RWPE2 (cell line): ENCODE measurements at regions not wholly inside any gene's neighbourhood (a gene's known extent, or its start where the extent isn't known, plus 50 kb on each side); places are given as distances from the start of the nearest gene placed in this dataset.

Experiments
- ATAC-seq: fragments of 200-7000 bp; cut with Tn5 transposase; 3 replicates; pipeline ENCODE4 v1.9.1; 2021; ENCODE audit warnings: low read depth
- DNase-seq: peaks from one replicate; pipeline ENCODE4 v3.0.0-alpha.2; 2020; ENCODE audit warnings: low spot score
- H3K27ac ChIP-seq: fragments of 450-650 bp; 2 replicates; pipeline ENCODE4 v1.5.1; 2017; ENCODE audit warnings: mild to moderate bottlenecking; ENCODE audit not compliant: poor library complexity, severe bottlenecking
- H3K27me3 ChIP-seq: fragments of 250-450 bp; sonication (Bioruptor Pico); 2 replicates; pipeline ENCODE4 v1.5.1; 2021; ENCODE audit warnings: mild to moderate bottlenecking, moderate library complexity; ENCODE audit not compliant: insufficient read depth, poor library complexity, severe bottlenecking
- H3K36me3 ChIP-seq: fragments of 250-450 bp; sonication (Bioruptor Pico); 2 replicates; pipeline ENCODE4 v1.5.1; 2020; ENCODE audit warnings: low read depth, mild to moderate bottlenecking, moderate library complexity
- H3K4me1 ChIP-seq: fragments of 250-450 bp; sonication (Bioruptor Pico); 2 replicates; pipeline ENCODE4 v1.5.1; 2021; ENCODE audit warnings: mild to moderate bottlenecking, moderate library complexity; ENCODE audit not compliant: insufficient read depth, poor library complexity, severe bottlenecking
- H3K4me3 ChIP-seq: fragments of 250-450 bp; sonication (Bioruptor Pico); 2 replicates; pipeline ENCODE4 v1.5.1; 2021; ENCODE audit warnings: mild to moderate bottlenecking, moderate library complexity; ENCODE audit not compliant: severe bottlenecking
- H3K9me3 ChIP-seq: fragments of 250-450 bp; sonication (Bioruptor Pico); 2 replicates; pipeline ENCODE4 v1.5.1; 2021; ENCODE audit warnings: mild to moderate bottlenecking, moderate library complexity; ENCODE audit not compliant: severe bottlenecking
- TF ChIP-seq, protein P1 (sequence below): fragments of 450-650 bp; IDR thresholded peaks from one replicate; pipeline ENCODE4 v1.5.1; 2017; ENCODE audit warnings: mild to moderate bottlenecking, moderate library complexity; ENCODE audit not compliant: poor library complexity, severe bottlenecking

DNA sequence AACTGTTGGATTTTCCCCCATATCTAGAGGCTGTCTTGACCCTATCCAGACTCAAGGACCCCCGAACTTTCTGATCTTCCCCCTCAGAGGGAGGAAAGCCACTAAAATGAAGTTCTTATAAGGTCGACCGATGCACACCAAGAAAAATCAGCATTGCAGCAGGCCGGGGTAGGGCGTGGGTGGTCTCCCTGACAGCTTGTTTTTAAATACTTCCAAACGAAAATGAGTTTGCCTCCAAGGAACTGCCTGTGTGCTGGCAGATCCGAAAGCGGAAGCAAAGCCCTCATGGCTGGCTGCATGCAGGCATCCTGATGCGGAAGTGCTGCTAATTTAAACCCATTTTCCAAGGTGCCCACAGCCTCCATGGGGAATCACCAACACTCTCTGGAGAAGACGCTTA lies 374.3 kb upstream of the XYLT1 start:
- no peak for ATAC-seq
- H3K27ac ChIP-seq, result no peak overlapping the region
- no peaks in the 10 kb centered on the region for H3K9me3 ChIP-seq
- TF ChIP-seq, protein P1, sequence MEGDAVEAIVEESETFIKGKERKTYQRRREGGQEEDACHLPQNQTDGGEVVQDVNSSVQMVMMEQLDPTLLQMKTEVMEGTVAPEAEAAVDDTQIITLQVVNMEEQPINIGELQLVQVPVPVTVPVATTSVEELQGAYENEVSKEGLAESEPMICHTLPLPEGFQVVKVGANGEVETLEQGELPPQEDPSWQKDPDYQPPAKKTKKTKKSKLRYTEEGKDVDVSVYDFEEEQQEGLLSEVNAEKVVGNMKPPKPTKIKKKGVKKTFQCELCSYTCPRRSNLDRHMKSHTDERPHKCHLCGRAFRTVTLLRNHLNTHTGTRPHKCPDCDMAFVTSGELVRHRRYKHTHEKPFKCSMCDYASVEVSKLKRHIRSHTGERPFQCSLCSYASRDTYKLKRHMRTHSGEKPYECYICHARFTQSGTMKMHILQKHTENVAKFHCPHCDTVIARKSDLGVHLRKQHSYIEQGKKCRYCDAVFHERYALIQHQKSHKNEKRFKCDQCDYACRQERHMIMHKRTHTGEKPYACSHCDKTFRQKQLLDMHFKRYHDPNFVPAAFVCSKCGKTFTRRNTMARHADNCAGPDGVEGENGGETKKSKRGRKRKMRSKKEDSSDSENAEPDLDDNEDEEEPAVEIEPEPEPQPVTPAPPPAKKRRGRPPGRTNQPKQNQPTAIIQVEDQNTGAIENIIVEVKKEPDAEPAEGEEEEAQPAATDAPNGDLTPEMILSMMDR, result no peak
- H3K27me3 ChIP-seq, result no peaks in the 10 kb centered on the region
- no peaks in the 10 kb centered on the region for H3K36me3 ChIP-seq
- no peaks in the 10 kb centered on the region for H3K4me1 ChIP-seq
- H3K4me3 ChIP-seq, result no peak overlapping the region
- no peak for DNase-seq

DNA sequence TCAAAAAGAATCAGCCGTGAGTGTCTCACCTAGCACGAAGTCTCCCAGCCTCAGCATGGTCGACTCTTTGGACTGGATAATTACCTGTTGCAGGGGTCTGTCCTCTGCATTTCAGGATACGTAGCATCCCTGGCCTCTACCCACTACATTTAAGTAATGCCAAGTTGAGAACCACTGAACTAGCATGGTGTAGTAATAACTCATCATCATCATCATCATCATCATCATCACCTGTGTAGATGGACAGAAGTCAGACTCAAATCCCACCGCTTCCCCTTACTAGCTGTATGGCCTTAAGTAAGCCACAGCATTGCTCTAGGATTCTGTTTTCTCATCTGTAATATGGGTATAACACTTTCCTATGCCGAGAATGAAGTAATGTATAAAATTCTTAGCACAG lies 373.1 kb upstream of the XYLT1 start:
- Histone ChIP-seq H3K36me3 (no peaks in the 10 kb centered on the region), H3K4me1 (no peaks in the 10 kb centered on the region), H3K9me3 (no peaks in the 10 kb centered on the region), H3K4me3 (no peak overlapping the region), H3K27me3 (no peaks in the 10 kb centered on the region), H3K27ac (no peak overlapping the region)
- DNase-seq (no peak), ATAC-seq (no peak)
- TF ChIP-seq, protein P1, result no peak

DNA sequence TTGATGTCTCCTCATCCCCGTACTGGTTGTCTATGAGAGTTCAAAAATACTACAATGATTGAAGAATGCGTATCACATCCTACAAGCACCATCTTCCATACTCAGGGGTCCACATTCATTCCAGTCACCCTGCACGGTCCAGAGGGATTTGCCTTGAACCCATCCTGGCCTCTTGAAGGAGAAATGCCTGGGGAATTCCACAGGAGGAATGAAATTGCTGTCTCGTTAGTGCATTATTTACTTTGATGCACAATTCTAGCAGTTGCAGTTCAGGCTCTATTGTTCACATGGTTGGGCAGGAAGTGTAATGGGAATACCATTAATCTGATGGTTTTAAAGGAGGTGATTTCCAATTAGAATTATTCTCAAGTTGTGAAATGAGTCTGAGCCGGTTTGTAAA lies 369.1 kb upstream of the XYLT1 start:
- Histone ChIP-seq H3K4me1 (peaks cover 15% of the 10 kb centered on the region), H3K9me3 (no peaks in the 10 kb centered on the region), H3K36me3 (no peaks in the 10 kb centered on the region), H3K27me3 (no peaks in the 10 kb centered on the region), H3K27ac (no peak overlapping the region), H3K4me3 (no peak overlapping the region)
- TF ChIP-seq, protein P1, result no peak
- ATAC-seq (no peak), DNase-seq (no peak)

DNA sequence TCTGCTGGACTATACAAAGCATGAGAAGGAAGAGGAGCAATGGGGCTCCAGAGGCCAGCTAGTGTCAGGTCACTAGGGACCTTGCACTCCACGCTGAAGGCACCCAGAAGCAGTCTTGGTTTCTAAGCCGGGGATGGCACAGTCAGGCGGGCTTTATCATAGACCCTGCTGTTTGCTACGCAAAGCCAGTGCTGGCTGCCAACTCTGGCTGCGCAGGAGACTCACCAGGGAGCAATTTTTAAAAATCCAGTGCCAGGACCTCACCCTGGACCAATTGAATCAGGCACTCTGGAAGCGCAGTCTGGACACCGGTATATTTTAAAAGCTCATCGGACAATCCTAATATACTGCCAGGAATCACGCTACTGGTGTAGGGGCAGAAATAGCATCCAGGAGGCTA lies 368.5 kb upstream of the XYLT1 start:
- Histone ChIP-seq H3K9me3 (no peaks in the 10 kb centered on the region), H3K27me3 (no peaks in the 10 kb centered on the region), H3K27ac (no peak overlapping the region), H3K4me3 (no peak overlapping the region), H3K36me3 (no peaks in the 10 kb centered on the region), H3K4me1 (peaks cover 15% of the 10 kb centered on the region)
- TF ChIP-seq, protein P1, result no peak
- ATAC-seq (no peak), DNase-seq (no peak)

DNA sequence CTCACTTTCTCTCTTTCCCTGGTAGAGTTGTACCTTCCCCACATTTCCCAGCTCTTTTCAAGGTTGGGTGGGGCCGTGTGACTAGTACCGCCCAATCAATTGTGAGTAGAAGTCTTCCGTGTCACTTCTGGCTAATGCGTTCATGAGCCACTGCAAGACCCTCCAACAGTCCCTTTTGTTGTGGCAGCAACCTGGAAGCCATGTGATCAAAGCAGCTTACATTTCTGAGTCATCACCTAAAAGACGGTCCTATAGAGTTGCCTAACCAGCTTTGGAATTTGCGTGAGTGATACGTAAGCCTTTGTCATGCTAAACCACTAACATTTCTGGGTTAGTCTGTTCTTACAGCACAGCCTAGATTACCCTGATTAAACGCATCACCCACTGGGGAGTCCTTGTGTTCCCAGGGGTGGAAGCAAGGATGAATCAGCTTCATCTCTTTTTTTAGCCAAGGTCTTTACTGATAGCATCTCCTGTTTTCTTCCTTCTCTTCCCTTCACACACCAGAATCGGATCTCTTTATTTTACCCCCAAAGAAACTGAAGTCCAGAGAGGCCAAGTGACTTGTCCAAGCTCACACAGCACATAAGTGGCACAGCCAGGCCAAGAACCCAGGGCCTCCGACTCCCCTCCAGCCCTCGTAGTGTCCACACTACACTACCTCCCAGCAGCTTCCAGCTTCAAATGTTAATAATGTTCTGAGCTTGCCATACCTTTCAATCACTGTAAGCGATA lies 366.3 kb upstream of the XYLT1 start:
- TF ChIP-seq, protein P1, result no peak
- peak; percentile 94 for ATAC-seq
- no peaks in the 10 kb centered on the region for H3K9me3 ChIP-seq
- H3K4me3 ChIP-seq, result no peak overlapping the region
- no peak for DNase-seq
- H3K27me3 ChIP-seq, result no peaks in the 10 kb centered on the region
- H3K27ac ChIP-seq, result peak overlapping the region; percentile 58
- peaks cover 27% of the 10 kb centered on the region for H3K4me1 ChIP-seq
- H3K36me3 ChIP-seq, result no peaks in the 10 kb centered on the region
